Loucy (cell line): ENCODE measurements at regions not wholly inside any gene's neighbourhood (a gene's known extent, or its start where the extent isn't known, plus 50 kb on each side); places are given as distances from the start of the nearest gene placed in this dataset.

ENCODE experiments used
- CTCF ChIP-seq: fragments of 200-600 bp; sonication (generic); conservative IDR thresholded peaks from 2 replicates; pipeline ENCODE4 v1.5.1; 2014; ENCODE audit warnings: mild to moderate bottlenecking, antibody characterized with exemption, low read length
- EZH2phosphoT487 ChIP-seq: fragments of 200-600 bp; IDR thresholded peaks from 2 replicates; pipeline ENCODE4 v1.6.1; 2018; ENCODE audit warnings: antibody characterized with exemption, mild to moderate bottlenecking, moderate library complexity, borderline replicate concordance

GRCh38 chr6:71028236-71028876 is 71.5 kb upstream of the B3GAT2 start:
- TF ChIP-seq CTCF (no peak), EZH2phosphoT487 (no peak)
